GM21447 (cell line): ENCODE measurements at regions not wholly inside any gene's neighbourhood (a gene's known extent, or its start where the extent isn't known, plus 50 kb on each side); places are given as distances from the start of the nearest gene placed in this dataset.

ENCODE experiments used
- ATAC-seq: cut with Tn5 transposase; IDR thresholded peaks from one replicate; pipeline ENCODE4 v1.9.1; 2021; ENCODE audit not compliant: unreplicated experiment

GRCh38 chr3:153714588-153715290 lies 406.5 kb upstream of the ARHGEF26 start:
- no peak for ATAC-seq

GRCh38 chr3:153722157-153722556 lies 399.0 kb upstream of the ARHGEF26 start:
- ATAC-seq, result no peak

GRCh38 chr3:153731071-153731470 lies 390.1 kb upstream of the ARHGEF26 start:
- ATAC-seq, result no peak

- no peak for ATAC-seq
Observed at GRCh38 chr3:153734777-153735551, 386.2 kb upstream of the ARHGEF26 start.

- ATAC-seq, result no peak
Observed at GRCh38 chr3:153740109-153740508, 381.1 kb upstream of the ARHGEF26 start.

GRCh38 chr3:153744889-153745288 lies 376.3 kb upstream of the ARHGEF26 start:
- no peak for ATAC-seq

GRCh38 chr3:153746211-153746610 lies 375.0 kb upstream of the ARHGEF26 start:
- ATAC-seq, result no peak

GRCh38 chr3:153749070-153749610 lies 372.1 kb upstream of the ARHGEF26 start:
- ATAC-seq, result no peak

- no peak for ATAC-seq
Observed at GRCh38 chr3:153752405-153753027, 368.7 kb upstream of the ARHGEF26 start.

GRCh38 chr3:153753035-153753434 lies 368.2 kb upstream of the ARHGEF26 start:
- no peak for ATAC-seq

GRCh38 chr3:153756816-153757215 lies 364.4 kb upstream of the ARHGEF26 start:
- ATAC-seq, result no peak

GRCh38 chr3:153757839-153758238 lies 363.4 kb upstream of the ARHGEF26 start:
- ATAC-seq, result no peak

- ATAC-seq, result no peak
Observed at GRCh38 chr3:153760948-153761347, 360.2 kb upstream of the ARHGEF26 start.

- ATAC-seq, result no peak
Observed at GRCh38 chr3:153762411-153763235, 358.6 kb upstream of the ARHGEF26 start.

GRCh38 chr3:153767601-153768560 lies 353.3 kb upstream of the ARHGEF26 start:
- no peak for ATAC-seq

- ATAC-seq, result peak; percentile 96
Observed at GRCh38 chr3:153768561-153769469, 352.4 kb upstream of the ARHGEF26 start.

GRCh38 chr3:153783106-153783505 lies 338.1 kb upstream of the ARHGEF26 start:
- no peak for ATAC-seq

GRCh38 chr3:153783741-153784480 lies 337.3 kb upstream of the ARHGEF26 start:
- no peak for ATAC-seq
